ENCODE measurements at regions not wholly inside any gene's neighbourhood (a gene's known extent, or its start where the extent isn't known, plus 50 kb on each side); places are given as distances from the start of the nearest gene placed in this dataset.

DNA sequence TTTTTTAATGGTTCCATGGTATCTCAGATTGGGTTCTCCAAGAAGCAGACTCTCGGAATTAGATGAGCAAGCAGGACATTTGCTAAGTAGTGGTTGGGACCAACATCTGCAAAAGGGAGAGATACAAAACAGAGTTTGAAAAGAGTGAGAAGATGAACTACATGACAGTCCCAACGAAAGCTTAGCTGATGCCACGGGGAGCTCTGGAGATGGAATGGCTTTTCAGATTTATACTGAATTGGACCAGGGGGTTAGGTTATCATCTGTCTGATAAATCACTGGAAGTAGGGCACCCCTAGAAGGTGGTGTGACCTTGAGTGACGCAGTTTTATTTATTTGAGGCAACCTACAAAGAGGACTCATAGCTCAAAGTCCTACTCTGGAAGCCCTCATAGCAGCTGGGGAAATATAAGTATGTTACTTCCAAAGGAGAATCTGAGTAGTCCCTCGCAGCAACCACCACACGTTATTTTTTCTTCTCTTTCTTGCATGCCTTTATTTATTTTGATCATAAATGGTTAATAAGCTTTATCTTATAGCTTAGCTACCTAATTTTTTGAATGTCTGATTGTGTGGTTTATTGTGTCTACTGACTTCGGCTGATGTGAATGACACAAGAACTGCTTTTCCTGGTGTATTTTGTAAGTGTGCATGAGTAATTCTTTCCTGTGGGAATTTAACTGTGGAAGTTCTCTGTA lies 815.4 kb downstream of the SQOR start:
- DNase-seq, result no peak

DNA sequence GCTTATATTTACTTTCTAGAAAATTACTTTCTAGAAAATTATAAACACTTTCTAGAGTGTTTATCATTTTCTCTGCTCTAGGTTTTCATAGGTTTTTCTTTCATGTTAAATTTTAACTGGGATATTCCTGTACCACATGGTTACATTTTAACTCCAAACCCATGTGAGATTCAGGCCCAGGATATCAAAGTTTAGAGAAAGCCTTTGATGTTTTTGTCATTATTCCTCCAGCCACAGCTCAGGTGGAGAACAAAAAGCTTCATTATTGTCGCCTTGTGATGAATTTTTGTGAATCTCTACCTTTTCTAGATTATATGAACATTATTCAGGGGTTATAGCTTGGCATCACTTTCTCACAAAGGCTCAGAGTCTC lies 816.0 kb downstream of the SQOR start:
- DNase-seq, result no peak

DNA sequence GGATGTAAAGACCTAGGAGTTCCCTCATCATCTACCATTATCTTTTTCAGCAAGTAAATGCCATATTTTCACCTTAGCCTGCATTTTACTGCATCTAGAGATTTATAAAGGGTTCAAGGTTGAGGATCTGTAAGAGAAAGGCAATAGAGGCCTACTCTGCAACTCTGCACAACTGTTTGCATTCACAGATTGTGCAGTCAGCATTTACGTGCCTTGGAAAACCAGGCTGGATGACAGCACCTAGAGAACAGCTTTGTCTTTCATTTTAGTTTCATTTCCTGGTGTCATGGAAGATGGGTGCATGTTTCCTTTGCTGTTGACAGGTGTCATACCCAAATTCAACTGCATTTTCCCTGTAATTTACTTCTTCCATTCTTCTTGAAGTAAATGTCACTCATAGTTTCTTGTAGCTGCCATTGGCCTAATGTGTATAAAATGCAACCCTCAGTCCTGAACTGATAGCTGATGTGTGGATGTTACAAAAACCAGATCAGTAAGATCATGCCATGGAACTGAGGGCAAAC lies 817.5 kb downstream of the SQOR start:
- DNase-seq, result no peak

- no peak for DNase-seq
Measured at GRCh38 chr15:46456456-46456855, 821.6 kb downstream of the SQOR start.

GRCh38 chr15:46460431-46461094 lies 825.7 kb downstream of the SQOR start:
- no peak for DNase-seq

DNA sequence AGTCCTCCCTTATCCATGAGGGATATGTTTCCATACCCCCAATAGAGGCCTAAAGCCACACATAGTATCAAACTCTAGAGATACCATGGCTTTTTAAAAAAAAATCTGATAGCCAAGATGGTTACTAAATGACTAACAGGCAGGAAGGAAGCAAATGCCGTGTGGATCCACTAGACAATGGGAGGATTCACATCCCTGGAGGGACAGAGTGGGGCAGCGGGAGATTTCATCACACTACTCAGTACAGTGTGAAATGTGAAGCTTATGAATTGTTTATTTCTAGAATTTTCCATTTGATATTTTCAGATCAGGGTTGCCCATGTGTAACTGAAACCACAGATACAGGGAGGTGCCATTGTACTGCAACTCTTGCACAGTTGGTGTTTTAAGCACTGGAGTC lies 826.6 kb downstream of the SQOR start:
- no peak for DNase-seq

- DNase-seq, result no peak
Measured at GRCh38 chr15:46467041-46467440, 832.2 kb downstream of the SQOR start.

- no peak for DNase-seq
Measured at GRCh38 chr15:46471096-46471495, 836.3 kb downstream of the SQOR start.

GRCh38 chr15:46489276-46489675 lies 854.4 kb downstream of the SQOR start:
- DNase-seq, result no peak

- no peak for DNase-seq
Measured at GRCh38 chr15:46496491-46497115, 861.8 kb downstream of the SQOR start.

DNA sequence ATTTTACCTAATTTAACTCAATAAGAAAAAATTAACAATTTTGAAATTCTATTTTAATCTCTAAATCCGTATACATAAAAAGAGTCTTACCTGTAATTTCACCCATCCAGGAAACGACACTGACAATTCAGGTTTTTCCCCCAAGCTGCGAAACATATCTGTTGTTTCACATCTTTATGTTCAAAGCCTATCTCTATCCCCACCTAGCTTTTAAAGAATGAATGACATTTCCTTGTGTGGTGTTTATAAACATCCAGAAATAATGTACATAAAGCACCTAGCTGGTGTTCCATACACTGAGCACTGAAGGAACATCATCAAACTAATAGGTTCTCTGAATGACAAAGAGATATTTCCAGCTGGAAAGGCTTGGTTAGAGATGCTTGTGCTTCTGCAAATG lies 867.8 kb downstream of the SQOR start:
- DNase-seq, result no peak

DNA sequence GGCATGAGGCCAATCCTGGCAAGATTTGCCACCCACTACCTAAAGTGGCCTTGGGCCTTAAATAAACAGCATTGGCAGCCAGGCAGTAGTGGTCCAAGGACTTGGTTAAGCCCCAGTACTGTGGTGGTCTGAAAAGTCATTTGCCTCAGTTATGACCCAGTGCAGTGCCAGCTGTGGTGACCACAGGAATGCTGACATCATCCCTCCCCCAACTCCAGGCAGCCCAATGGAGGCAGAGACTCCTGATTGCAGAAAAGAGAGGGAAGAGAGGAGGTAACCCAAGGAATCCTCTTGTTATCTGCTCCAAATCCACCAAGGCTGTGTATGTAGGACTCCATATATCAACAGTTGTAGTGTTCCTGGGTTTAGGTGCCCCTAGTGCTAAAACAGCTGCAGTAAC lies 883.6 kb downstream of the SQOR start:
- DNase-seq, result no peak

GRCh38 chr15:46523701-46524100 lies 888.9 kb downstream of the SQOR start:
- no peak for DNase-seq

DNA sequence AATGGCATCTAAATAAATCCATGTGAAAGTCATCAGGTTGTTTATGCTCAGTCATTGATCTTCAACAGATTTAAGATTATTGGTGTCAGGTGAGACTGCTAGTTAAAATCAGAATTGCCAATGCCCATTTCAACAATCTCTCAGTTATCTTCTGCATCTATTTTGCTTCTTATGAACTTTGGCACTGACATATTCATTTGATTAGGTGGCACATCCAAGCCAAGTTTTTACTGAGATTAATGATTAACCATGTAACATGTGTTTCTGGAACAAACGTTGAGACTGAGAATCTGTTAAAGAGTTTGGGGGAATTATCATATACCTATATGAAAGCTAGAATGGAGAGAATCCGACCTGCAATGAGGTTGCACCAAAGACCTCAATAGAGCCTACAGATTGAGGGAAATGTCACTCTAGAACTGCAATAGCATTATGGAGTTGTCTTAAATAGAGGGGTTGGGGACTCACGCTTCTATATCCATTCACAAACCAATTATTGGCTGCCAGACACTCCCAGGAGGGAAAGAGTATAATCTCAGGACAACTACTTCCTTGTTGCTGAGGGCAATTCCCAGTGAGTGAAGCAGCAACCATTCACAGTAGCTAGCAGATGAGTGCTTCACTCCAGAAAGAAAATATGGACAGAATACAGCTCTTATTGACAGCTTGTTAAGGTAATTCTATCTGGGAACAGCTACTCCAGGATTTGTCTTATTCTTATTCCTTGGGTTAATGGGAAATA lies 891.3 kb downstream of the SQOR start:
- DNase-seq, result no peak

- DNase-seq, result no peak
Measured at GRCh38 chr15:46526726-46527110, 891.9 kb downstream of the SQOR start.

GRCh38 chr15:46543626-46544025 lies 908.8 kb downstream of the SQOR start:
- no peak for DNase-seq

DNA sequence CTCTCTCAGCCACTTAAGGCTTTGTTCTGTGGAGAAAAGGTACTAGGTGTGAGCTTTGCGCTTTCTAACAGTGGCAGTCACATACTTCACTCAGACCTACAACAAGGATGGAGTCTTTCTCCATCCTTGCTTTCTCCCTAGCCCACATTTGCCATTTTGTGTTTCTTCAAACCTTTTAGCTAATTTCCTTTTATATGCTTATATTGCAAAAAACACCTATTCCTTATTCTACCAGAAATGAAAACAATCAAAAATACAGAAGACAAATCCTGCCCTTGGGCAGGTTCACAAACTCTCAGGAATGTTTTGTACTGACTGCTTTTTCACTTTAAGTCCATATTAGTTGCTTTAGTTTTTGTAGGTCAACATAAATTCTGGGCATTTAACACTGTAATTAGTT lies 914.2 kb downstream of the SQOR start:
- no peak for DNase-seq

GRCh38 chr15:46552316-46552715 lies 917.5 kb downstream of the SQOR start:
- no peak for DNase-seq

GRCh38 chr15:46555547-46555946 lies 920.7 kb downstream of the SQOR start:
- no peak for DNase-seq

- DNase-seq, result no peak
Measured at GRCh38 chr15:46556010-46556409, 921.2 kb downstream of the SQOR start.

GRCh38 chr15:46556559-46557379 lies 921.9 kb downstream of the SQOR start:
- DNase-seq, result no peak

DNA sequence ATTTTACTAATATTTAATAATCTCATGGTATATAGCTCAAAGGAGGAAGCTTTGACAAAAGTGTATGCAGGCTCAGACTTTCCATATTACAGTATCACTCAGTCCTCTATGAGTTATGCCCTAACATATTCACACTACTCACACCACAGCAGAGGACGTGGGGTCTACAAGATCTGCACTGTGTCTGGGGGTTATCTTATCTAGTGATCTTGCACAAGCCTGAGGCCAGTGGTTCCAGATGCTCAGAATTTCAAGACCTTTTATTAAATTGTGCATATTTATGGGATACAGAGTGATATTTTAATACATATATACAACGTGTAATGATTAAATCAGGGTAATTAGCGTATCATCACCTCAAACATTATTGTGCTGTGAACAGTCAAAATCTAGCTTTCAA lies 933.1 kb downstream of the SQOR start:
- DNase-seq, result no peak

- no peak for DNase-seq
Measured at GRCh38 chr15:46569781-46570180, 935.0 kb downstream of the SQOR start.

All from NCI-H748 treated with DMSO at 0.1 percent for 48 hours (cell line).